H1 (cell line): ENCODE measurements at regions not wholly inside any gene's neighbourhood (a gene's known extent, or its start where the extent isn't known, plus 50 kb on each side); places are given as distances from the start of the nearest gene placed in this dataset.

ENCODE experiments used
- CTCF ChIA-PET: fragments of 300-600 bp; sonication (Branson Sonifier 250); formaldehyde crosslinking; loops from one replicate; lab custom pipeline; 2021; ENCODE audit not compliant: partially characterized antibody; lab: Charles Lee
- POLR2A ChIA-PET: fragments of 300-600 bp; sonication (Branson Sonifier 250); formaldehyde crosslinking; loops from one replicate; lab custom pipeline; 2021; ENCODE audit warnings: inconsistent platforms; ENCODE audit not compliant: partially characterized antibody; lab: Charles Lee
- DNase-seq, 2 experiments: peaks; one replicate each; pipeline versions ENCODE4 v3.0.0 to v3.0.0-alpha.2; 2010 to 2022; ENCODE audit warnings: low spot score in 2 of 2, low read depth in 1 of 2, mixed read lengths in 1 of 2
- FAIRE-seq: peaks from 2 replicates; lab custom pipeline; 2011; peaks lifted over from hg19 to GRCh38; lab: Jason Lieb, UNC
- H2AFZ ChIP-seq: 2 replicates; pipeline ENCODE4 v1.8.1; 2012; ENCODE audit warnings: low read length, inconsistent platforms
- H2AK5ac ChIP-seq: 2 replicates; pipeline ENCODE4 v1.6.1; 2013; ENCODE audit warnings: low read depth, low read length
- H2BK120ac ChIP-seq: replicated peaks from 2 replicates; pipeline ENCODE3; 2013; ENCODE audit warnings: low read depth, low read length, inconsistent platforms
- H2BK12ac ChIP-seq: 2 replicates; pipeline ENCODE4 v1.6.1; 2013; ENCODE audit warnings: low read depth, low read length
- H2BK15ac ChIP-seq: 2 replicates; pipeline ENCODE4 v1.6.1; 2013; ENCODE audit warnings: low read length
- H2BK20ac ChIP-seq: 2 replicates; pipeline ENCODE4 v1.6.1; 2013; ENCODE audit warnings: low read length
- H2BK5ac ChIP-seq: 2 replicates; pipeline ENCODE4 v1.6.1; 2013; ENCODE audit warnings: low read depth, low read length
- H3K14ac ChIP-seq: 2 replicates; pipeline ENCODE4 v1.6.1; 2013; ENCODE audit warnings: inconsistent platforms; ENCODE audit not compliant: insufficient read length
- H3K18ac ChIP-seq: 2 replicates; pipeline ENCODE4 v1.6.1; 2013; ENCODE audit warnings: low read length; ENCODE audit errors: extremely low read depth
- H3K23ac ChIP-seq: 2 replicates; pipeline ENCODE4 v1.6.1; 2013; ENCODE audit warnings: inconsistent platforms; ENCODE audit not compliant: insufficient read length
- H3K23me2 ChIP-seq: 2 replicates; pipeline ENCODE4 v1.6.1; 2013; ENCODE audit warnings: low read depth, low read length
- H3K27ac ChIP-seq: 2 replicates; pipeline ENCODE4 v1.6.1; 2011; ENCODE audit warnings: low read depth, low read length, inconsistent platforms
- H3K27me3 ChIP-seq, 4 experiments: replicated peaks in 1 of 4; 1 replicate in 1 of 4; 2 replicates in 3 of 4; pipeline versions ENCODE4 v1.6.1 to v1.8.1; 2011 to 2013; ENCODE audit warnings: low read length in 3 of 4, mild to moderate bottlenecking in 3 of 4, inconsistent platforms in 2 of 4, mixed read lengths in 2 of 4, moderate library complexity in 1 of 4; ENCODE audit not compliant: control insufficient read depth in 3 of 4, insufficient read depth in 3 of 4; ENCODE audit errors: extremely low read depth in 1 of 4
- H3K36me3 ChIP-seq, 4 experiments: 2 replicates each; pipeline versions ENCODE4 v1.6.1 to v1.8.1; 2011 to 2013; ENCODE audit warnings: mild to moderate bottlenecking in 4 of 4, low read length in 3 of 4, moderate library complexity in 2 of 4, control low read depth in 1 of 4, inconsistent platforms in 1 of 4; ENCODE audit not compliant: insufficient read depth in 4 of 4, control insufficient read depth in 2 of 4
- H3K4ac ChIP-seq: replicated peaks from 2 replicates; pipeline ENCODE3; 2013; ENCODE audit warnings: low read length, low read depth, mixed read lengths, inconsistent platforms; ENCODE audit not compliant: insufficient read length
- H3K4me1 ChIP-seq, 4 experiments: replicated peaks in 1 of 4; 1 replicate in 1 of 4; 2 replicates in 3 of 4; pipeline versions ENCODE4 v1.6.1 to v1.8.1; 2011 to 2013; ENCODE audit warnings: low read length in 3 of 4, inconsistent platforms in 2 of 4, mixed read lengths in 1 of 4; ENCODE audit not compliant: insufficient read depth in 4 of 4, control insufficient read depth in 3 of 4
- H3K4me2 ChIP-seq, 2 experiments: 2 replicates each; pipeline versions ENCODE4 v1.6.1 to v1.8.1; 2011 to 2013; ENCODE audit warnings: low read depth in 2 of 2, low read length in 2 of 2, control low read depth in 1 of 2, inconsistent platforms in 1 of 2, mild to moderate bottlenecking in 1 of 2; ENCODE audit not compliant: insufficient read depth in 1 of 2
- H3K4me3 ChIP-seq, 4 experiments: fragments of 200-600, 300-600 bp in 1 of 4; sonication (generic), shearing (Covaris generic), sonication (Bioruptor Twin) in 1 of 4; 2 replicates each; pipeline versions ENCODE4 v1.5.1 to v1.8.1; 2011 to 2016; ENCODE audit warnings: low read length in 4 of 4, low read depth in 3 of 4, control low read depth in 2 of 4, inconsistent platforms in 2 of 4, mild to moderate bottlenecking in 2 of 4, mixed read lengths in 1 of 4, moderate library complexity in 1 of 4; ENCODE audit not compliant: insufficient read depth in 2 of 4; ENCODE audit errors: extremely low read depth in 1 of 4
- H3K56ac ChIP-seq: replicated peaks from 2 replicates; pipeline ENCODE3; 2013; ENCODE audit warnings: low read depth, mild to moderate bottlenecking, mixed read lengths, low read length, inconsistent platforms; ENCODE audit not compliant: insufficient read length
- H3K79me1 ChIP-seq: 2 replicates; pipeline ENCODE4 v1.6.1; 2013; ENCODE audit warnings: low read depth, low read length, control low read depth
- H3K79me2 ChIP-seq, 2 experiments: 2 replicates each; pipeline versions ENCODE4 v1.6.1 to v1.8.1; 2012 to 2013; ENCODE audit warnings: low read length in 2 of 2, mild to moderate bottlenecking in 2 of 2, inconsistent platforms in 1 of 2; ENCODE audit not compliant: insufficient read depth in 2 of 2, control insufficient read depth in 1 of 2
- H3K9ac ChIP-seq, 4 experiments: replicated peaks in 1 of 4; 1 replicate in 1 of 4; 2 replicates in 3 of 4; pipeline versions ENCODE4 v1.6.1 to v1.8.1; 2011 to 2013; ENCODE audit warnings: low read depth in 3 of 4, low read length in 3 of 4, control low read depth in 2 of 4, mild to moderate bottlenecking in 2 of 4, moderate library complexity in 2 of 4, inconsistent platforms in 1 of 4; ENCODE audit errors: extremely low read depth in 1 of 4
- H3K9me3 ChIP-seq, 2 experiments: 2 replicates each; pipeline versions ENCODE4 v1.6.1 to v1.8.1; 2012 to 2013; ENCODE audit warnings: mild to moderate bottlenecking in 2 of 2, moderate library complexity in 2 of 2, control low read depth in 1 of 2, inconsistent platforms in 1 of 2, low read depth in 1 of 2, low read length in 1 of 2, mixed read lengths in 1 of 2; ENCODE audit not compliant: insufficient read depth in 2 of 2
- H4K20me1 ChIP-seq, 2 experiments: replicated peaks in 1 of 2; 2 replicates each; pipeline versions ENCODE3 to v1.8.1; 2011 to 2013; ENCODE audit warnings: inconsistent platforms in 2 of 2, low read length in 2 of 2, mild to moderate bottlenecking in 1 of 2; ENCODE audit not compliant: insufficient read depth in 2 of 2, control insufficient read depth in 1 of 2
- H4K5ac ChIP-seq: 2 replicates; pipeline ENCODE4 v1.6.1; 2013; ENCODE audit warnings: low read length, low read depth, mixed read lengths, inconsistent platforms; ENCODE audit not compliant: insufficient read length
- H4K8ac ChIP-seq: 2 replicates; pipeline ENCODE4 v1.8.0; 2013; ENCODE audit warnings: mild to moderate bottlenecking, moderate library complexity, low read length, inconsistent platforms; ENCODE audit not compliant: insufficient read depth; ENCODE audit errors: extremely low read depth
- H4K91ac ChIP-seq: replicated peaks from 2 replicates; pipeline ENCODE3; 2013; ENCODE audit warnings: low read length, mixed read lengths, inconsistent platforms; ENCODE audit not compliant: insufficient read length
- BACH1 ChIP-seq: IDR thresholded peaks from 2 replicates; pipeline ENCODE4 v1.6.1; 2012; ENCODE audit warnings: low read length, improper control_type of control experiment
- BRCA1 ChIP-seq: IDR thresholded peaks from 2 replicates; pipeline ENCODE4 v1.6.1; 2012; ENCODE audit warnings: low read depth, low read length, improper control_type of control experiment
- CBX5 ChIP-seq: fragments of 300-800, 300-1000 bp; sonication (generic); IDR thresholded peaks from 2 replicates; pipeline ENCODE4 v1.7.1; 2016; ENCODE audit warnings: antibody characterized with exemption, low read length, low read depth
- CEBPB ChIP-seq: IDR thresholded peaks from 2 replicates; pipeline ENCODE4 v1.6.1; 2012; ENCODE audit warnings: low read depth, low read length
- KDM1A ChIP-seq: fragments of 200-600, 300-600 bp; sonication (generic); IDR thresholded peaks from 2 replicates; pipeline ENCODE4 v1.7.1; 2016; ENCODE audit warnings: mild to moderate bottlenecking, low read length, borderline replicate concordance
- NRF1 ChIP-seq: IDR thresholded peaks from 2 replicates; pipeline ENCODE4 v1.6.1; 2011; ENCODE audit warnings: mild to moderate bottlenecking, low read depth, low read length, improper control_type of control experiment
- SIRT6 ChIP-seq: IDR thresholded peaks from one replicate; pipeline ENCODE4 v1.7.1; 2012; ENCODE audit warnings: low read length, inconsistent platforms
- TAF7 ChIP-seq: optimal IDR thresholded peaks from 2 replicates; pipeline ENCODE3; 2011; ENCODE audit warnings: low read depth, mild to moderate bottlenecking, inconsistent platforms, low read length, moderate library complexity, borderline replicate concordance
- TCF12 ChIP-seq: IDR thresholded peaks from 2 replicates; pipeline ENCODE4 v1.6.1; 2011; ENCODE audit warnings: low read depth, mild to moderate bottlenecking, low read length
- YY1 ChIP-seq: IDR thresholded peaks from 2 replicates; pipeline ENCODE4 v1.6.1; 2011; ENCODE audit warnings: low read depth, mild to moderate bottlenecking, low read length
- ZNF274 ChIP-seq: IDR thresholded peaks from 2 replicates; pipeline ENCODE4 v1.7.0; 2012; ENCODE audit warnings: low read length, borderline replicate concordance; ENCODE audit errors: extremely low read depth
- WGBS, 2 experiments: shearing (Covaris generic) in 1 of 2; methylation state at CpG; one replicate each; pipeline versions ENCODE4 v1.1.6 to v1.1.7; 2013 to 2015; ENCODE audit warnings: low lambda C conversion rate in 2 of 2, mixed read lengths in 2 of 2, inconsistent platforms in 1 of 2, low coverage in 1 of 2, missing lambda C conversion rate in 1 of 2; ENCODE audit not compliant: insufficient replicate concordance in 2 of 2, insufficient coverage in 1 of 2, insufficient read length in 1 of 2; ENCODE audit errors: extremely low coverage in 1 of 2, missing lambda C conversion rate in 1 of 2; 5-methylcytosine and 5-hydroxymethylcytosine counted together
- TF ChIP-seq, protein P1 (sequence below): IDR thresholded peaks from 2 replicates; pipeline ENCODE4 v1.6.1; 2012; ENCODE audit warnings: inconsistent platforms

DNA sequence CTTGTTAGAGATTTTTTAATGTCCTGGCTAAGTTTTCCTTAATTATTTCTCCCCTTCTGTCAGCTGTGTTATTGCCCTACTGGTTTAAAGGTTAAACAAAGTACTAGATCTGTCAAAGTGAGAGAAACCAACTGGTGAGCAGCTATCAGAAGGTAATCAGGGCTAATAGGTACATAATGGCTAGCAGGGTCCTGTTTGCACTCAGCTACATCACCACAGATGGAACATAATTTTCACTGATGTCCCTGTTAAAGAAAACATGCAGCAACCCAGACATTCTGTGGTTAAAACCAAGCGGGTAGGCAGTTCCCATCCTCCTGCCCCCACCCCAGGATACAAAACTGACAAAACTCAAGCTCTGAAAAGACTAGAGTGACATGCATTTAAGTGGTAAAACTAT lies 473.9 kb downstream of the NR2F1-AS1 start:
- H3K9me3 ChIP-seq: no peaks in the 10 kb centered on the region
- no peak overlapping the region for H3K27ac ChIP-seq
- H2BK5ac ChIP-seq: no peak overlapping the region
- H3K23me2 ChIP-seq: no peaks in the 10 kb centered on the region
- H3K4ac ChIP-seq: no peak overlapping the region
- H2AK5ac ChIP-seq: no peak overlapping the region
- H2BK12ac ChIP-seq: no peak overlapping the region
- H2BK120ac ChIP-seq: no peak overlapping the region
- no peak overlapping the region for H3K56ac ChIP-seq
- WGBS, 2 experiments: 100% methylated on average over 1 of the region's 1 CpG; no CpG with 5 or more reads in 1 of the 2 experiments
- no peaks in the 10 kb centered on the region for H4K20me1 ChIP-seq
- H3K9ac ChIP-seq: no peak overlapping the region
- no peaks in the 10 kb centered on the region for H3K27me3 ChIP-seq
- POLR2A ChIA-PET: no interaction called here
- FAIRE-seq (no peak), DNase-seq (no peak)
- H4K5ac ChIP-seq: no peak overlapping the region
- no peak overlapping the region for H3K14ac ChIP-seq
- no peak overlapping the region for H4K8ac ChIP-seq
- no peak overlapping the region for H3K18ac ChIP-seq
- no peak overlapping the region for H2BK15ac ChIP-seq
- H3K79me2 ChIP-seq: no peaks in the 10 kb centered on the region
- no peak overlapping the region for H3K4me3 ChIP-seq
- H3K4me2 ChIP-seq: no peak overlapping the region
- no peak overlapping the region for H4K91ac ChIP-seq
- H3K36me3 ChIP-seq: no peaks in the 10 kb centered on the region
- no peak for TF ChIP-seq TCF12
- TF ChIP-seq NRF1: no peak
- TF ChIP-seq CEBPB: no peak
- TF ChIP-seq KDM1A: no peak
- TF ChIP-seq ZNF274: no peak
- no peak for TF ChIP-seq BRCA1
- TF ChIP-seq, protein P1, sequence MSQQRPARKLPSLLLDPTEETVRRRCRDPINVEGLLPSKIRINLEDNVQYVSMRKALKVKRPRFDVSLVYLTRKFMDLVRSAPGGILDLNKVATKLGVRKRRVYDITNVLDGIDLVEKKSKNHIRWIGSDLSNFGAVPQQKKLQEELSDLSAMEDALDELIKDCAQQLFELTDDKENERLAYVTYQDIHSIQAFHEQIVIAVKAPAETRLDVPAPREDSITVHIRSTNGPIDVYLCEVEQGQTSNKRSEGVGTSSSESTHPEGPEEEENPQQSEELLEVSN: no peak
- no peak for TF ChIP-seq BACH1
- TF ChIP-seq CBX5: no peak
- TF ChIP-seq TAF7: no peak
- TF ChIP-seq YY1: no peak
- TF ChIP-seq SIRT6: no peak
- H3K4me1 ChIP-seq: no peaks in the 10 kb centered on the region
- H3K79me1 ChIP-seq: no peaks in the 10 kb centered on the region
- H2AFZ ChIP-seq: no peak overlapping the region
- CTCF ChIA-PET: no interaction called here
- H2BK20ac ChIP-seq: no peak overlapping the region
- no peak overlapping the region for H3K23ac ChIP-seq
